IPS-NIHi7 (cell line): ENCODE measurements at regions not wholly inside any gene's neighbourhood (a gene's known extent, or its start where the extent isn't known, plus 50 kb on each side); places are given as distances from the start of the nearest gene placed in this dataset.
"Not testable (repeated sequence)": the region's sequence is repeated elsewhere in the genome, so short reads cannot be mapped to it uniquely, and the experiment has no call there.

Source experiments
- DNase-seq: peaks from one replicate; pipeline ENCODE4 v3.0.0; 2012; ENCODE audit warnings: mixed read lengths; ENCODE audit errors: extremely low spot score

- DNase-seq: peak; percentile 58
Observed at GRCh38 chr7:98727146-98727709, 110.1 kb downstream of the NPTX2 start.

GRCh38 chr7:98728555-98728954, 111.5 kb downstream of the NPTX2 start:
- no peak for DNase-seq

- no peak for DNase-seq
Observed at GRCh38 chr7:98729121-98729520, 112.0 kb downstream of the NPTX2 start.

GRCh38 chr7:98730326-98730725, 113.2 kb downstream of the NPTX2 start:
- DNase-seq: peak; percentile 55

- DNase-seq: no peak
Observed at GRCh38 chr7:98731651-98732050, 114.6 kb downstream of the NPTX2 start.

- peak; percentile 81 for DNase-seq
Observed at GRCh38 chr7:98733036-98733435, 116.0 kb downstream of the NPTX2 start.

- DNase-seq: no peak
Observed at GRCh38 chr7:98735801-98736200, 118.7 kb downstream of the NPTX2 start.

- not testable (repeated sequence) for DNase-seq
Observed at GRCh38 chr7:98736461-98736860, 119.4 kb downstream of the NPTX2 start.

GRCh38 chr7:98737176-98737575, 120.1 kb downstream of the NPTX2 start:
- DNase-seq: no peak

GRCh38 chr7:98740643-98741042, 123.6 kb downstream of the NPTX2 start:
- no peak for DNase-seq

- peak; percentile 84 for DNase-seq
Observed at GRCh38 chr7:98745722-98746318, 124.0 kb downstream of the TMEM130 start.

- no peak for DNase-seq
Observed at GRCh38 chr7:98748090-98748489, 121.7 kb downstream of the TMEM130 start.

- no peak for DNase-seq
Observed at GRCh38 chr7:98753176-98753575, 116.6 kb downstream of the TMEM130 start.

- DNase-seq: peak; percentile 46
Observed at GRCh38 chr7:98753989-98754479, 115.8 kb downstream of the TMEM130 start.

GRCh38 chr7:98755138-98755898, 114.5 kb downstream of the TMEM130 start:
- DNase-seq: peak; percentile 78

- no peak for DNase-seq
Observed at GRCh38 chr7:98758157-98758556, 111.7 kb downstream of the TMEM130 start.

- DNase-seq: no peak
Observed at GRCh38 chr7:98760201-98760651, 109.6 kb downstream of the TMEM130 start.

GRCh38 chr7:98761225-98761624, 108.6 kb downstream of the TMEM130 start:
- DNase-seq: no peak

- no peak for DNase-seq
Observed at GRCh38 chr7:98762620-98763019, 107.2 kb downstream of the TMEM130 start.

- DNase-seq: no peak
Observed at GRCh38 chr7:98763441-98763840, 106.4 kb downstream of the TMEM130 start.

GRCh38 chr7:98764946-98765345, 104.9 kb downstream of the TMEM130 start:
- no peak for DNase-seq

- not testable (repeated sequence) for DNase-seq
Observed at GRCh38 chr7:98770085-98770484, 99.7 kb downstream of the TMEM130 start.

GRCh38 chr7:98771519-98771918, 98.3 kb downstream of the TMEM130 start:
- DNase-seq: peak; percentile 74
